K562 (cell line): ENCODE measurements at regions not wholly inside any gene's neighbourhood (a gene's known extent, or its start where the extent isn't known, plus 50 kb on each side); places are given as distances from the start of the nearest gene placed in this dataset.

Experiments
- ATAC-seq: fragments of 200-7000 bp; cut with Tn5 transposase; 3 replicates; pipeline ENCODE4 v1.9.1; 2020; ENCODE audit warnings: moderate library complexity
- BruUV-seq: library from RNA; stranded (reverse); fragments of 400-500 nt; replicated peaks from 2 replicates; lab custom pipeline; 2021; lab: Mats Ljungman, UMichigan
- CTCF ChIA-PET: fragments of 300-600 bp; formaldehyde crosslinking; extraction: SDS; loops from one replicate; lab custom pipeline; 2021; ENCODE audit warnings: low intra/inter-chr PET ratio; lab: Yijun Ruan, JAX
- POLR2A ChIA-PET: fragments of 300-600, 350-650 bp; sonication (Branson Sonifier 250); formaldehyde crosslinking; extraction: SDS; loops from one replicate; lab custom pipeline; 2021; ENCODE audit warnings: antibody characterized with exemption, inconsistent platforms; lab: Yijun Ruan, JAX
- DNase-seq, 4 experiments: peaks; one replicate each; pipeline versions ENCODE4 v3.0.0 to v3.0.0-alpha.2; 2011 to 2018; ENCODE audit warnings: low spot score in 3 of 4, mixed read lengths in 3 of 4; ENCODE audit errors: extremely low read depth in 1 of 4
- FAIRE-seq: peaks from 2 replicates; lab custom pipeline; 2011; peaks lifted over from hg19 to GRCh38; lab: Jason Lieb, UNC
- H2AFZ ChIP-seq: 2 replicates; pipeline ENCODE4 v1.6.0; 2011; ENCODE audit warnings: low read depth, low read length, control low read depth, inconsistent platforms
- H3K27ac ChIP-seq: fragments of 200-600 bp; 3 replicates; pipeline ENCODE4 v1.8.0; 2011; ENCODE audit warnings: low read depth, mild to moderate bottlenecking, control low read depth, inconsistent platforms, low read length, moderate library complexity, mixed read lengths; ENCODE audit errors: extremely low read depth
- H3K27me3 ChIP-seq, 2 experiments: fragments of 300-600 bp in 1 of 2; 2 replicates in 1 of 2; 3 replicates in 1 of 2; pipeline versions ENCODE4 v1.6.0 to v1.8.0; 2011; ENCODE audit warnings: inconsistent platforms in 2 of 2, low read length in 2 of 2, mild to moderate bottlenecking in 1 of 2, mixed read lengths in 1 of 2, moderate library complexity in 1 of 2; ENCODE audit not compliant: control insufficient read depth in 2 of 2, insufficient read depth in 2 of 2
- H3K36me3 ChIP-seq: fragments of 300-600 bp; 3 replicates; pipeline ENCODE4 v1.8.0; 2011; ENCODE audit warnings: mild to moderate bottlenecking, low read length, inconsistent platforms; ENCODE audit not compliant: control insufficient read depth, insufficient read depth
- H3K4me1 ChIP-seq, 2 experiments: fragments of 200-600 bp in 1 of 2; replicated peaks in 1 of 2; 2 replicates in 1 of 2; 3 replicates in 1 of 2; pipeline versions ENCODE4 v1.5.1 to v1.8.0; 2011; ENCODE audit warnings: inconsistent platforms in 2 of 2, low read length in 2 of 2, mild to moderate bottlenecking in 1 of 2, mixed read lengths in 1 of 2, moderate library complexity in 1 of 2; ENCODE audit not compliant: control insufficient read depth in 2 of 2, insufficient read depth in 2 of 2
- H3K4me2 ChIP-seq: 2 replicates; pipeline ENCODE4 v1.6.1; 2011; ENCODE audit warnings: low read length, control low read depth, inconsistent platforms, mixed read lengths; ENCODE audit not compliant: insufficient read depth
- H3K4me3 ChIP-seq: fragments of 200-600 bp; sonication (generic), shearing (Covaris generic); 2 replicates; pipeline ENCODE4 v1.5.1; 2016; ENCODE audit warnings: control low read depth, inconsistent platforms
- H3K79me2 ChIP-seq: fragments of 200-600 bp; 3 replicates; pipeline ENCODE4 v1.8.0; 2011; ENCODE audit warnings: low read length, inconsistent platforms; ENCODE audit not compliant: control insufficient read depth, insufficient read depth
- H3K9ac ChIP-seq, 2 experiments: 2 replicates each; pipeline versions ENCODE4 v1.6.0 to v1.6.1; 2011; ENCODE audit warnings: low read depth in 2 of 2, low read length in 2 of 2, control low read depth in 1 of 2, inconsistent platforms in 1 of 2, mild to moderate bottlenecking in 1 of 2, mixed read lengths in 1 of 2; ENCODE audit not compliant: insufficient read depth in 1 of 2
- H3K9me1 ChIP-seq: one replicate; pipeline ENCODE4 v1.6.0; 2011; ENCODE audit warnings: inconsistent platforms, mild to moderate bottlenecking, low read length, moderate library complexity; ENCODE audit not compliant: control insufficient read depth, insufficient read depth
- H3K9me3 ChIP-seq: replicated peaks from 2 replicates; pipeline ENCODE4 v1.5.1; 2011; ENCODE audit warnings: low read depth, low read length, inconsistent platforms; ENCODE audit not compliant: control insufficient read depth, insufficient read depth
- H4K20me1 ChIP-seq: replicated peaks from 2 replicates; pipeline ENCODE4 v1.6.1; 2011; ENCODE audit warnings: low read length, inconsistent platforms, mixed read lengths; ENCODE audit not compliant: control insufficient read depth, insufficient read depth
- BDP1 ChIP-seq: IDR thresholded peaks from 3 replicates; pipeline ENCODE4 v1.6.1; 2011; ENCODE audit not compliant: insufficient read length, insufficient read depth
- CXXC5 ChIP-seq: fragments of 250-450 bp; sonication (Bioruptor Pico); IDR thresholded peaks from 2 replicates; pipeline ENCODE4 v1.8.0; 2022; ENCODE audit warnings: inconsistent platforms, mild to moderate bottlenecking, moderate library complexity
- DPF2 ChIP-seq: fragments of 450-650 bp; IDR thresholded peaks from 2 replicates; pipeline ENCODE4 v1.6.1; 2016
- HEY1 ChIP-seq: fragments of 250-450 bp; sonication (Bioruptor Pico); IDR thresholded peaks from 2 replicates; pipeline ENCODE4 v1.5.0; 2020; ENCODE audit warnings: mild to moderate bottlenecking, moderate library complexity, borderline replicate concordance
- KHSRP ChIP-seq: fragments of 450-650 bp; IDR thresholded peaks from 2 replicates; pipeline ENCODE4 v1.6.1; 2017
- MIER1 ChIP-seq: fragments of 450-650 bp; IDR thresholded peaks from 2 replicates; pipeline ENCODE4 v1.6.1; 2016; ENCODE audit warnings: antibody characterized with exemption, mild to moderate bottlenecking, low read depth
- NKRF ChIP-seq: fragments of 450-650 bp; IDR thresholded peaks from 2 replicates; pipeline ENCODE4 v1.6.1; 2016; ENCODE audit warnings: borderline replicate concordance
- PHF8 ChIP-seq: fragments of 200-600 bp; sonication (generic); IDR thresholded peaks from 2 replicates; pipeline ENCODE4 v1.6.1; 2012; ENCODE audit warnings: mixed run types, mild to moderate bottlenecking, inconsistent platforms, low read length, moderate library complexity, borderline replicate concordance
- PRMT5 ChIP-seq: sonication (generic); formaldehyde crosslinking; IDR thresholded peaks from 2 replicates; pipeline ENCODE4 v1.5.0; 2020; ENCODE audit warnings: missing genetic modification reagents
- RBBP5 ChIP-seq: fragments of 200-600 bp; sonication (generic); IDR thresholded peaks from 2 replicates; pipeline ENCODE4 v1.6.1; 2012; ENCODE audit warnings: borderline replicate concordance, mild to moderate bottlenecking, low read length, control low read depth, inconsistent platforms; ENCODE audit not compliant: insufficient read depth, poor library complexity, severe bottlenecking
- TEAD4 ChIP-seq, 2 experiments: sonication (generic) in 1 of 2; formaldehyde crosslinking in 1 of 2; IDR thresholded peaks; 2 replicates each; pipeline versions ENCODE4 v1.6.1 to v1.8.0; 2012 to 2022; ENCODE audit warnings: borderline replicate concordance in 1 of 2, inconsistent platforms in 1 of 2, low read length in 1 of 2, mild to moderate bottlenecking in 1 of 2, missing genetic modification reagents in 1 of 2
- USF1 ChIP-seq: sonication (generic); formaldehyde crosslinking; IDR thresholded peaks from 2 replicates; pipeline ENCODE4 v1.9.0; 2022; ENCODE audit warnings: mild to moderate bottlenecking, missing genetic modification reagents
- USF2 ChIP-seq: sonication (generic); formaldehyde crosslinking; IDR thresholded peaks from 2 replicates; pipeline ENCODE4 v1.5.0; 2020; ENCODE audit warnings: missing genetic modification reagents
- ZNF12 ChIP-seq: sonication (generic); formaldehyde crosslinking; IDR thresholded peaks from 2 replicates; pipeline ENCODE4 v1.4.0; 2020; ENCODE audit warnings: mild to moderate bottlenecking, missing genetic modification reagents
- ZNF282 ChIP-seq: sonication (generic); formaldehyde crosslinking; IDR thresholded peaks from 2 replicates; pipeline ENCODE4 v1.8.1; 2023; ENCODE audit warnings: missing genetic modification reagents
- ZNF699 ChIP-seq: fragments of 250-450 bp; sonication (Bioruptor Pico); IDR thresholded peaks from 2 replicates; pipeline ENCODE4 v1.8.0; 2021; ENCODE audit warnings: mild to moderate bottlenecking, moderate library complexity; ENCODE audit not compliant: insufficient replicate concordance
- WGBS: fragments of 100-300 bp; shearing (Covaris generic); methylation state at CpG from one replicate; pipeline ENCODE4 v1.1.6; 2016; ENCODE audit warnings: low coverage, mixed read lengths; ENCODE audit not compliant: insufficient coverage; ENCODE audit errors: missing lambda C conversion rate; 5-methylcytosine and 5-hydroxymethylcytosine counted together
- in situ Hi-C: fragments of 300-500 bp; cut with MboI; formaldehyde crosslinking; loops from 4 replicates; pipeline ENCODE4 v1.15.0; 2018; ENCODE audit warnings: inconsistent platforms, mixed read lengths
- intact Hi-C: fragments of 100-400 bp; cut with micrococcal nuclease; formaldehyde crosslinking; loops from 2 replicates; pipeline ENCODE4 v1.14.2; 2022

GRCh38 chr10:30709700-30710358 is 80.3 kb upstream of the LYZL2 start:
- intact Hi-C loops (no loop called here), in situ Hi-C loops (no loop called here)
- DNase-seq: no peak
- no peak overlapping the region for H2AFZ ChIP-seq
- H3K9me1 ChIP-seq: no peaks in the 10 kb centered on the region
- H3K4me1 ChIP-seq: no peaks in the 10 kb centered on the region; a peak in 1 of 5 replicates
- 11% methylated on average over 6 of the region's 6 CpGs for WGBS
- peaks cover 4 to 15% of the 10 kb centered on the region in 2 experiments; a peak in 3 of 5 replicates for H3K27me3 ChIP-seq
- no peaks in the 10 kb centered on the region for H3K9me3 ChIP-seq
- H3K4me2 ChIP-seq: no peak overlapping the region
- no peak overlapping the region for H3K27ac ChIP-seq
- no peak overlapping the region for H3K9ac ChIP-seq
- no peak for FAIRE-seq
- ChIA-PET CTCF (no interaction called here), POLR2A (no interaction called here)
- no TSS peak for BruUV-seq
- no peaks in the 10 kb centered on the region for H3K79me2 ChIP-seq
- H3K36me3 ChIP-seq: no peaks in the 10 kb centered on the region
- H4K20me1 ChIP-seq: no peaks in the 10 kb centered on the region
- no peak overlapping the region for H3K4me3 ChIP-seq
- peak; percentile 51 for ATAC-seq
- TF ChIP-seq USF1 (CRISPR knock-in tag): peak; percentile 55; the same call in 1 of the 2 replicates
- TF ChIP-seq PHF8: no peak
- no peak for TF ChIP-seq ZNF12 (CRISPR knock-in tag)
- no peak for TF ChIP-seq MIER1
- no peak for TF ChIP-seq RBBP5
- no peak for TF ChIP-seq CXXC5 (CRISPR knock-in tag)
- TF ChIP-seq KHSRP: no peak
- no peak for TF ChIP-seq ZNF282 (CRISPR knock-in tag)
- no peak for TF ChIP-seq ZNF699 (CRISPR knock-in tag)
- no peak for TF ChIP-seq HEY1 (CRISPR knock-in tag)
- no peak for TF ChIP-seq TEAD4 (IDR thresholded peaks at IDR 0.05; ENCODE audit: low read length)
- no peak for TF ChIP-seq TEAD4 (CRISPR knock-in tag; IDR thresholded peaks at IDR 0.05; ENCODE audit: borderline replicate concordance)
- no peak for TF ChIP-seq PRMT5 (CRISPR knock-in tag)
- TF ChIP-seq USF2 (CRISPR knock-in tag): peak; percentile 81
- TF ChIP-seq BDP1: no peak
- TF ChIP-seq DPF2: no peak
- TF ChIP-seq NKRF: no peak
